HG02981 (cell line): ENCODE measurements at regions not wholly inside any gene's neighbourhood (a gene's known extent, or its start where the extent isn't known, plus 50 kb on each side); places are given as distances from the start of the nearest gene placed in this dataset.
"Not testable (repeated sequence)": the region's sequence is repeated elsewhere in the genome, so short reads cannot be mapped to it uniquely, and the experiment has no call there.

Experiments used
- ATAC-seq: cut with Tn5 transposase; IDR thresholded peaks from one replicate; pipeline ENCODE4 v1.9.1; 2021; ENCODE audit warnings: mild to moderate bottlenecking, moderate library complexity; ENCODE audit not compliant: unreplicated experiment

DNA sequence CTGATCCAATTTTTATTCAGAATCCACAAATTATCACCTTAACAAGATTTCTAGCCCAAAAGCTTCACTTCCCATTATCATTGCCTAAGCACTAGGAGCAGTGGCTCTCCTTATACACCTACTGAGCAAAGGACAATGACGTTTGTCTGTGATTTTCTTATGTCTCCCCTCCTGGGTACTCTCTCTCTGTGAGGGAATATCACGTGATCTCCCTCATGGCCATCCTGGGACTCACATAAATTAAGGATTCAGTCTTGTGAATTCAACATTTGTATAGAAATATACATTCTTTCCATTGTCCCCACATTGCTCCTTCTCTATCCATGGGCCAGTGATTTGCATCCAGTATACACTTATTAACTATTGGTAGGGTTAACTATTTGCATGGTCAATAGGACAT, 476.5 kb downstream of the PLK2 start:
- ATAC-seq = no peak

GRCh38 chr5:57979671-57980070, 480.2 kb downstream of the PLK2 start:
- ATAC-seq = no peak

DNA sequence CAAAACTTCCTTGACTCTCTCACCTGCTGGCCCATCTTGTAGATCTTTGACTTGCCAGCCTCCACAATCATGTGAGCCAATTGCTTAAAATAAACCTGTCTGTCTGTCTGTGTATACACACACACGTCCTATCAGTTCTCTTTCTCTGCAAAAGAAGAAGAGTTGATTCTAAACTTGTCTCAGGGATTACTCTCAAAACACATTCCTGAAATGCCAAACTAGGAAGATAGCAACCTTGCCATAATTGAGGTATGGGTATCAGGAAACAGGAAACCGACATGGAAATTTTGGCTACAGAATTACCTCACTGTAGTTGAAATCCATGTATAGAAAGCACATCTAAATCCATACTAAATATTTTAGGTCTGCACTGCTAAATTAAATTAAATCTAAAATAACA, 483.4 kb downstream of the PLK2 start:
- ATAC-seq = no peak

DNA sequence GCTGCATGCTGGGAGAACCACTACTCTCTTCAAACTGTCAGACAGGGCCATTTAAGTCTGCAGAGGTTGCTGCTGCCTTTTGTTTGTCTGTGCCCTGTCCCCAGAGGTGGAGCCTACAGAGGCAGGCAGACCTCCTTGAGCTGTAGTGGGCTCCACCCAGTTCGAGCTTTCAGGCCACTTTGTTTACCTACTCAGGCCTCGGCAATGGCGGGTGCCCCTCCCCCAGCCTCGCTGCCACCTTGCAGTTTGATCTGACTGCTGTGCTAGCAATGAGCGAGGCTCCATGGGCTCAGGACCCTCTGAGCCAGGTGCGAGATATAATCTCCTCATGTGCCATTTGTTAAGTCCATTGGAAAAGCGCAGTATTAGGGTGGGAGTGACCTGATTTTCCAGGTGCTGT, 487.8 kb downstream of the PLK2 start:
- not testable (repeated sequence) for ATAC-seq

- ATAC-seq = no peak
These were observed 478.0 kb upstream of the ACTBL2 start for GRCh38 chr5:57960569-57960968.

- no peak for ATAC-seq
These were observed 474.0 kb upstream of the ACTBL2 start for GRCh38 chr5:57956636-57957035.

DNA sequence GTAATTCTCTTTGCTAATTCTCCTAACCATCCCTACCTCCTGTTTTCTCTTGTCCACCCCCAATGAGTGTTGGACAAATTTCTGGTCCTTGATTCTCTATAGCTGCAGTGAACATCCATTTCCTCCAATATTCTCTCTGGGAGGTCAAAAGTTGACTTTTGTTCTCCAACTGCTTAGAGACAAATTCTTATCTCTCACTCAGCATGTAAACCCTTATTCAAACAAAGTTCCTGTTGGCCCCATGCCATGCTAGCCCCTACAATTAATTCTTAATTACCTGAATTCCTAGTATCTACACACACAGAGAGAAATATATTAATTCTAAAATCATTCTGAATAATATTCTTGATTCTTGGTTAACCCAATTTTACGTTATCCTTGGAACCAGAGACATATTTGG, 472.9 kb upstream of the ACTBL2 start:
- ATAC-seq = no peak

- ATAC-seq = no peak
These were observed 471.2 kb upstream of the ACTBL2 start for GRCh38 chr5:57953792-57954191.

DNA sequence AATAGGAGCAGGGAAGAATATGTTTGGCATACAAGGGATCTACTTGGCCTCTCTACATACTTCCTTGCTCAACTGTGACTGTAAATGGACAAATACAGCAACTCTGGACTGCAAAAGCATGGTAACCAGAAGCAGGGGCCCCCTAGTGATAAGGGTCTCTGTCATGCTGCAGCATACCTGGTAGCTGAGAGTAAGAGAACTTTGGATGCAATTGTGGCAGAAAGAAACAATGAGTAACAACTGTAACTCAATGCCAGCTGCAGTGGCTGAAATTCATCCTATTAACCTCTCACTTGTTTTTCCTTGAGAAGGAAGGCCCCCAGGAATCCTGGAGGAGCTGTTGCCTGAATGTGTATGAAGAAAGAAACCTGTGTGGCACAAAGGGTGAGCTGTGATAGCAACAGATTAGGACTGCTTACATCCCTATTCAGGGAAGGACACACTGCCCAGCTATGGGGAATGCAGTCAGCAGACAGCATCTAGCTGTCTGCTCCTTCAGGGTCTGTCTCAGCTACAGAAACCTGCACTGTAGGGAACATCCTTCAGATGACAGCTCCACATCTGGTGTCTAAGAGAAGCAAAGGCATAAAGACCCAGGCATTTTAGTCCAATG, 468.1 kb upstream of the ACTBL2 start:
- ATAC-seq = no peak

- ATAC-seq = no peak
These were observed 465.5 kb upstream of the ACTBL2 start for GRCh38 chr5:57948091-57948490.

DNA sequence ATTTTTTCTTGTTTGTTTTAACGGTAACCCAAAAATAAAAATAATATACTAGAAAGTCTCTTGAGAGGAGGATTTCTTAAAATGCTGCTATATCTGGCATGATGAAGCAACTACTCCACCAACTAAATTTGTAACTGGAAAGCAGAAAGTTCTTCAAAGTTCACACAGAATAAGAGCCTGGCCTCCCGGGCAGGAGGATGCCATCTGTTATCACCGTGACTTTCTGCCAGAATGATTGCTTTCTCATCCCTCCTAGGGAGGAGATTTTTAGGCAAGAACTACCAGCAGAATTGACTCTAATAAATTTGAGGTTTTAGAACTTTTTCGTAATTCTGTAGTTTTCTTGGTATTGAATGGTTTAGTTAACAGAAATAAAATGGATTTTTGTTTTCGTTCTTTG, 464.6 kb upstream of the ACTBL2 start:
- no peak for ATAC-seq

DNA sequence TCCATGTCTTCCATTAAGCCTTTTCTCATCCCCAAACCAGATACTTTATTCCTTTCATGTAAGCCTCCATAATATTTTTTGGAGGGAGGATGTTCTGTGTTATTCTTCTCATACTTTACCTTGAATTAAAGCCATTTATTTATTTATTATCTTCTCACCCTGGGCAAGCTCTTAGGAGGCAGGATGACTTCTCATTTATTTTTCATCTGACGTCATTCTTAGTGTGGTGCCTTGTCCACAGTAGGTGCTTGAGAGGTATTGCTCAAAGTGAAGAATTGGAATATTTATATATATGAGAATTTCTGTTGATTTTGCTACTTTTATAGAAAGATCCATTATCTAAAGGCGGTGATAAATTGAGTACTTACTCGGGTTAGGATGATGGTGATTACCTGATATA, 458.3 kb upstream of the ACTBL2 start:
- ATAC-seq = no peak

DNA sequence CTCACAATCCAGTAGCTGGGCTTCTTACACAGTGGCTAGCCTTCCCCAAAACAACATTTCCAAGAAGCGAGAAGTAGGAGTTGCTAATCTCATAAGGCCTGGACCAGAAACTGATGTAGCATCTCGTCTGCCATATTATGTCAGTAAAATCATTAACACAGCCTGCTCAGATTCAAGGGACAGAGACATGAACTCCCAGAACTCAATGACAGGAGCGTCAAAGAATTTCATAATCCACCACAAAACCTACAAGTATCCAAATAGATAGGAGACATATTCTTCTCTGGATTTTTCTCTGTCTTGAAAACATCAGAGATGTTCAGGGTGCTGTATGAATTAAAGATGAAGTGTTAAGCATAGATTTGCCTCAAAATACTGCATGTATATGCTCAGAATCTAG, 457.6 kb upstream of the ACTBL2 start:
- ATAC-seq = no peak

- ATAC-seq = no peak
These were observed 457.2 kb upstream of the ACTBL2 start for GRCh38 chr5:57939771-57940170.

DNA sequence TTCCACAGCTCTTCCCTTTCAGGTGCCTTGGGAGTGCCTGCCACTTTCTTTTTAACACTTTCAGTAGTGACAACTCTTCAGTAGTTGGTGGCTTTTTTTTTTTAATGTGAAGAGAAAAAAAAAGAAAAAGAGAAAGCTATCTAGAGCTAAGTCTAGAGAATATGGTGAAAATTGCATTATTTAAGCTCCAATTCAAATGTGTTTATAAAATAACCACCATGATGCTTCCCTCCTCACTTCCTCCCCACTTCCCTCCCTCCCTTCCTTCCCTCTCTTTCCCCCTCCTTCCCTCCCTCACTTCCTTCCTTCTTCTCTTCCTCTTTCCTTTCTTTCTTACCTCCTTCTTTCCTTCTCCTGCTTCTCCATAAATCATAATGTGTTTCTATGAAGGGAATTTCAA, 456.7 kb upstream of the ACTBL2 start:
- no peak for ATAC-seq

- ATAC-seq = no peak
These were observed 455.6 kb upstream of the ACTBL2 start for GRCh38 chr5:57938174-57938557.

GRCh38 chr5:57937501-57938173, 455.0 kb upstream of the ACTBL2 start:
- no peak for ATAC-seq

- ATAC-seq = no peak
These were observed 454.4 kb upstream of the ACTBL2 start for GRCh38 chr5:57937025-57937424.

DNA sequence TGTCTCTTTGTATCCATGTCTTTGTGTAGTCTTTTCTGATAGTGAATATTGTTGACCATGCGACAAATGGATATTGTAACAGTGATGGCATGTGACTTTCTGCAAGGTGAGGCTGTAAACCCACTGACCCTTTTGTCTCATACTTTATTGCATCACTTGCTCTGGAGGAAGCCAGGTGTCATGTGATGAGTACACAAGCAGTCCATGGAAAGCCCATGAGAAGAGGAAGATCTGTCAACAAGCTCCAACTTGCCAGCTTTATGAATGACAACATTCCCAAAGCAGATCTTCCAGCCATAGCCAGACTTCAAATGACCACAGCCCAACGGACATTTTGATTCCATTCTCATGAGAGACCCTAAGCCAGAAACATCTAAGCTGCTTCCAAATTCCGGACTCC, 450.1 kb upstream of the ACTBL2 start:
- no peak for ATAC-seq

DNA sequence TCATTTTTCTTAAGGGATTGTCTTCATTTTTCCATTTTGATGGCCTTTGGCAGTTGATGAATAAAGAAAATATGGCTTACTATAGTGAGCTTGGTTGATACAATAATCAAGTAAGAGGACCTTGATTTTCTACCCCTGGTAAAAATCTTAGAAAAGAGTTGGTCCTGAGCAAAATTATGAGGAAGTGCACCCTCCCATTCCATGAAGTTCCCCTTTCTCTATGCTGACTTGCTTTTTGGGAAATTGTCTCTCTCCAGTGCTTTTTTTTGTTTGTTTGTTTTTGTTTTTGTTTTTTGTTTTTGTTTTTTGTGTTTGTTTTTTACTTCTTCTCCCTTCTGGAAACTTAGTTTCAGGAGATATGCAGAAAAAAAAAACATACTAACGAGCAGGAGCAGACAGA, 449.2 kb upstream of the ACTBL2 start:
- ATAC-seq = no peak

DNA sequence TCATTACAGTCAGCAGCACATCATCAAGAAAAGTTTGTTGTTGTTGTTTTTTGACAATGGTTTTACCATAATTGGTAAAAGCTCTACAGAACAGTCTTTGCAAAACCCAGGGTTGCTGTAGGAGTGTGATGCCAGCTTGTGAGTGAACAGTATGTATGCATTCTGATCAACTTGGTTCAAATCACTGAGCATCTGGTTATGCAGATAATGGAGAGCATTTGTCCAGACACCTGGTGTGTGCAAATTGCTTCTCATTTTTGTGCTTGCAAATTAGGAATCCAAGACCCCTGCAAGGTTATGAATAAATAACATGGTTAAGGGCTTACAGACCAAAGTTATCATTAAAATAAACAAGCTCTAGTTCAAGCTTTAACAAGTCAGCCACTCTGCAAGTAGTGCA, 448.7 kb upstream of the ACTBL2 start:
- no peak for ATAC-seq

GRCh38 chr5:57929271-57929670, 446.7 kb upstream of the ACTBL2 start:
- ATAC-seq = no peak

DNA sequence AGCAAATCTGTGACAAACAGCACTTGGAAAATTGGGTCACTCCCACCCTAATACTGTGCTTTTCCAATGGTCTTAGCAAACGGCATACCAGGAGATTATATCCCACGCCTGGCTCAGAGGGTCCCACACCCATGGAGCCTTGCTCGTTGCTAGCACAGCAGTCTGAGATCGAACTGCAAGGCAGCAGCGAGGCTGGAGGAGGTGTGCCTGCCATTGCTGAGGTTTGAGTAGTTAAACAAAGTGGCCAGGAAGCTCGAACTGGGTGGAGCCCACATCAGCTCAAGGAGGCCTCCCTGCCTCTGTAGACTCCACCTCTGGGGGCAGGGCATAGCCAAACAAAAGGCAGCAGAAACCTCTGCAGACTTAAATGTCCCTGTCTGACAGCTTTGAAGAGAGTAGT, 440.5 kb upstream of the ACTBL2 start:
- not testable (repeated sequence) for ATAC-seq
